HCT116 (cell line): ENCODE measurements at regions not wholly inside any gene's neighbourhood (a gene's known extent, or its start where the extent isn't known, plus 50 kb on each side); places are given as distances from the start of the nearest gene placed in this dataset.

Source experiments
- ATAC-seq: fragments of 200-7000 bp; cut with Tn5 transposase; 2 replicates; pipeline ENCODE4 v1.9.1; 2020; ENCODE audit warnings: mild to moderate bottlenecking, moderate library complexity
- BruUV-seq: library from RNA; stranded (reverse); fragments of 400-500 nt; replicated peaks from 2 replicates; lab custom pipeline; 2021; lab: Mats Ljungman, UMichigan
- CTCF ChIA-PET: fragments of 300-600 bp; sonication (Branson Sonifier 250); formaldehyde crosslinking; loops from one replicate; lab custom pipeline; 2021; ENCODE audit warnings: antibody characterized with exemption; lab: Charles Lee
- POLR2A ChIA-PET: fragments of 300-600, 350-600 bp; sonication (Branson Sonifier 250); formaldehyde crosslinking; loops from one replicate; lab custom pipeline; 2021; ENCODE audit warnings: antibody characterized with exemption; lab: Charles Lee
- RAD21 ChIA-PET, 2 experiments: fragments of 300-600 bp; sonication (Branson Sonifier 250); formaldehyde crosslinking; loops; one replicate each; lab custom pipeline; 2023; ENCODE audit warnings: low total read pairs in 2 of 2; ENCODE audit not compliant: uncharacterized antibody in 2 of 2, unreplicated experiment in 2 of 2, low non-redundant PET in 1 of 2; lab: Charles Lee
- DNase-seq: peaks from one replicate; pipeline ENCODE4 v3.0.0-alpha.2; 2010; ENCODE audit warnings: low read depth, low spot score
- H2AFZ ChIP-seq: fragments of 200-600 bp; shearing (Covaris generic), sonication (generic); 2 replicates; pipeline ENCODE4 v1.6.1; 2017; ENCODE audit warnings: low read depth, mixed run types, mixed read lengths, antibody characterized with exemption, low read length; ENCODE audit not compliant: poor library complexity, severe bottlenecking
- H3K27ac ChIP-seq: 2 replicates; pipeline ENCODE4 v1.5.1; 2012; ENCODE audit warnings: low read depth, low read length
- H3K27me3 ChIP-seq: fragments of 200-600 bp; sonication (generic); 2 replicates; pipeline ENCODE4 v1.6.1; 2016; ENCODE audit warnings: mixed run types, low read length, mixed read lengths; ENCODE audit not compliant: insufficient read depth
- H3K36me3 ChIP-seq, 2 experiments: fragments of 200-500 bp in 1 of 2; fragments of 200-600 bp in 1 of 2; sonication (Bioruptor generic) in 1 of 2; sonication (generic) in 1 of 2; 2 replicates each; pipeline versions ENCODE4 v1.5.1 to v1.6.1; 2014 to 2016; ENCODE audit warnings: low read length in 2 of 2, inconsistent platforms in 1 of 2, mixed read lengths in 1 of 2, mixed run types in 1 of 2; ENCODE audit not compliant: insufficient read depth in 2 of 2, control insufficient read depth in 1 of 2
- H3K4me1 ChIP-seq, 2 experiments: fragments of 200-600 bp in 1 of 2; sonication (generic) in 1 of 2; 2 replicates each; pipeline versions ENCODE4 v1.5.1 to v1.6.1; 2012 to 2017; ENCODE audit warnings: low read length in 2 of 2, inconsistent platforms in 1 of 2, mild to moderate bottlenecking in 1 of 2, mixed read lengths in 1 of 2, mixed run types in 1 of 2, moderate library complexity in 1 of 2; ENCODE audit not compliant: insufficient read depth in 2 of 2, control insufficient read depth in 1 of 2
- H3K4me2 ChIP-seq: fragments of 200-600 bp; sonication (generic); 2 replicates; pipeline ENCODE4 v1.6.1; 2017; ENCODE audit warnings: mixed run types, low read length, mixed read lengths
- H3K4me3 ChIP-seq, 2 experiments: fragments of 200-600 bp in 1 of 2; sonication (generic) in 1 of 2; replicated peaks in 1 of 2; 2 replicates each; pipeline ENCODE4 v1.5.1; 2011 to 2016; ENCODE audit warnings: low read length in 2 of 2, control low read depth in 1 of 2, low read depth in 1 of 2, mild to moderate bottlenecking in 1 of 2, mixed read lengths in 1 of 2, mixed run types in 1 of 2
- H3K79me2 ChIP-seq: fragments of 200-600 bp; sonication (generic); 2 replicates; pipeline ENCODE4 v1.6.1; 2017; ENCODE audit warnings: mild to moderate bottlenecking, mixed run types, low read length, moderate library complexity, mixed read lengths; ENCODE audit not compliant: insufficient read depth
- H3K9ac ChIP-seq: fragments of 200-600 bp; sonication (generic); 2 replicates; pipeline ENCODE4 v1.6.1; 2016; ENCODE audit warnings: low read length, mixed read lengths
- H3K9me2 ChIP-seq: fragments of 200-600 bp; sonication (generic), shearing (Covaris generic); 2 replicates; pipeline ENCODE4 v1.6.1; 2017; ENCODE audit warnings: mixed run types, mild to moderate bottlenecking, moderate library complexity; ENCODE audit not compliant: insufficient read depth
- H3K9me3 ChIP-seq, 2 experiments: fragments of 200-500 bp in 1 of 2; fragments of 200-600 bp in 1 of 2; sonication (Bioruptor generic) in 1 of 2; sonication (generic) in 1 of 2; 2 replicates each; pipeline ENCODE4 v1.6.1; 2014 to 2017; ENCODE audit warnings: low read length in 2 of 2, mixed read lengths in 2 of 2, inconsistent platforms in 1 of 2, low read depth in 1 of 2, mild to moderate bottlenecking in 1 of 2, mixed run types in 1 of 2, moderate library complexity in 1 of 2; ENCODE audit not compliant: control insufficient read depth in 1 of 2, insufficient read depth in 1 of 2
- H4K20me1 ChIP-seq: fragments of 200-600 bp; sonication (generic), shearing (Covaris generic); 2 replicates; pipeline ENCODE4 v1.6.1; 2017; ENCODE audit warnings: mixed run types, mild to moderate bottlenecking, moderate library complexity; ENCODE audit not compliant: insufficient read depth
- ATF3 ChIP-seq: IDR thresholded peaks from 2 replicates; pipeline ENCODE4 v1.6.1; 2012
- CEBPB ChIP-seq: IDR thresholded peaks from 2 replicates; pipeline ENCODE4 v1.6.1; 2012; ENCODE audit warnings: low read depth
- EZH2phosphoT487 ChIP-seq: fragments of 200-600 bp; IDR thresholded peaks from 2 replicates; pipeline ENCODE4 v1.6.1; 2018; ENCODE audit warnings: antibody characterized with exemption, borderline replicate concordance
- POLR2A ChIP-seq: IDR thresholded peaks from 2 replicates; pipeline ENCODE4 v1.7.0; 2011; ENCODE audit warnings: borderline replicate concordance; ENCODE audit not compliant: insufficient read depth, insufficient read length; ENCODE audit errors: extremely low read depth
- RAD21 ChIP-seq: IDR thresholded peaks from 2 replicates; pipeline ENCODE4 v1.6.1; 2012; ENCODE audit warnings: low read depth, mild to moderate bottlenecking
- REST ChIP-seq: IDR thresholded peaks from 2 replicates; pipeline ENCODE4 v1.6.1; 2012; ENCODE audit warnings: low read depth
- SRF ChIP-seq: IDR thresholded peaks from 2 replicates; pipeline ENCODE4 v1.6.1; 2012; ENCODE audit warnings: low read depth
- TCF7L2 ChIP-seq: IDR thresholded peaks from 2 replicates; pipeline ENCODE4 v1.7.0; 2011; ENCODE audit warnings: borderline replicate concordance, inconsistent platforms; ENCODE audit not compliant: insufficient read depth, insufficient read length; ENCODE audit errors: extremely low read depth
- ZBTB33 ChIP-seq: IDR thresholded peaks from 2 replicates; pipeline ENCODE4 v1.6.1; 2011; ENCODE audit warnings: mild to moderate bottlenecking, low read length, moderate library complexity; ENCODE audit not compliant: insufficient replicate concordance; ENCODE audit errors: extremely low read depth
- ZFX ChIP-seq: fragments of 450-650 bp; IDR thresholded peaks from 2 replicates; pipeline ENCODE4 v1.6.1; 2017
- ZNF274 ChIP-seq: fragments of 200-500 bp; sonication (Bioruptor generic); IDR thresholded peaks from 2 replicates; pipeline ENCODE4 v1.6.1; 2014; ENCODE audit warnings: mild to moderate bottlenecking, low read depth, low read length, inconsistent platforms
- intact Hi-C: fragments of 100-400 bp; cut with micrococcal nuclease; formaldehyde crosslinking; loops from 2 replicates; pipeline ENCODE4 v1.10.0; 2022

- Histone ChIP-seq H3K4me2 (no peak overlapping the region), H2AFZ (no peak overlapping the region), H3K9ac (no peak overlapping the region), H3K79me2 (no peaks in the 10 kb centered on the region), H3K27me3 (no peaks in the 10 kb centered on the region), H3K4me3 (no peak overlapping the region), H3K36me3 (no peaks in the 10 kb centered on the region), H3K4me1 (no peaks in the 10 kb centered on the region), H3K27ac (no peak overlapping the region), H4K20me1 (no peaks in the 10 kb centered on the region), H3K9me3 (no peaks in the 10 kb centered on the region), H3K9me2 (no peaks in the 10 kb centered on the region)
- ChIA-PET POLR2A (no interaction called here), CTCF (no interaction called here), RAD21 (no interaction called here)
- TF ChIP-seq ZBTB33: no peak
- TF ChIP-seq ATF3: no peak
- TF ChIP-seq RAD21: no peak
- no peak for TF ChIP-seq POLR2A
- no peak for TF ChIP-seq CEBPB
- TF ChIP-seq ZNF274: no peak
- intact Hi-C loops: loop anchor here (10.0 kb wide), 1 partner anchor 435 kb away; no protein-coding TSS in a partner anchor
- no TSS peak for BruUV-seq
- DNase-seq: no peak
- no peak for ATAC-seq
These were observed 446.0 kb downstream of the PCDH20 start for GRCh38 chr13:60969656-60970055.

- TF ChIP-seq REST: no peak
- TF ChIP-seq ZFX: no peak
- TF ChIP-seq EZH2phosphoT487: no peak
- no peak for TF ChIP-seq POLR2A
- TF ChIP-seq SRF: no peak
- no peak for TF ChIP-seq TCF7L2
- TF ChIP-seq, all 23 proteins: peak for 0
- Histone ChIP-seq H4K20me1 (no peaks in the 10 kb centered on the region), H3K9me2 (no peaks in the 10 kb centered on the region), H2AFZ (no peak overlapping the region), H3K4me2 (no peak overlapping the region), H3K79me2 (no peaks in the 10 kb centered on the region), H3K36me3 (no peaks in the 10 kb centered on the region), H3K4me3 (no peak overlapping the region), H3K27me3 (no peaks in the 10 kb centered on the region), H3K9me3 (no peaks in the 10 kb centered on the region), H3K9ac (no peak overlapping the region), H3K4me1 (no peaks in the 10 kb centered on the region), H3K27ac (no peak overlapping the region)
- BruUV-seq: no TSS peak
- DNase-seq: no peak
- RAD21 ChIA-PET: no interaction called here
- POLR2A ChIA-PET: no interaction called here
- intact Hi-C loops: no loop called here
- CTCF ChIA-PET: no interaction called here
- ATAC-seq: no peak
These were observed 456.2 kb downstream of the PCDH20 start for GRCh38 chr13:60959427-60959826.
